ENCODE measurements at regions not wholly inside any gene's neighbourhood (a gene's known extent, or its start where the extent isn't known, plus 50 kb on each side); places are given as distances from the start of the nearest gene placed in this dataset.
A peak's percentile ranks its signal among the peaks of the same experiment; 100 is the strongest.

DNA sequence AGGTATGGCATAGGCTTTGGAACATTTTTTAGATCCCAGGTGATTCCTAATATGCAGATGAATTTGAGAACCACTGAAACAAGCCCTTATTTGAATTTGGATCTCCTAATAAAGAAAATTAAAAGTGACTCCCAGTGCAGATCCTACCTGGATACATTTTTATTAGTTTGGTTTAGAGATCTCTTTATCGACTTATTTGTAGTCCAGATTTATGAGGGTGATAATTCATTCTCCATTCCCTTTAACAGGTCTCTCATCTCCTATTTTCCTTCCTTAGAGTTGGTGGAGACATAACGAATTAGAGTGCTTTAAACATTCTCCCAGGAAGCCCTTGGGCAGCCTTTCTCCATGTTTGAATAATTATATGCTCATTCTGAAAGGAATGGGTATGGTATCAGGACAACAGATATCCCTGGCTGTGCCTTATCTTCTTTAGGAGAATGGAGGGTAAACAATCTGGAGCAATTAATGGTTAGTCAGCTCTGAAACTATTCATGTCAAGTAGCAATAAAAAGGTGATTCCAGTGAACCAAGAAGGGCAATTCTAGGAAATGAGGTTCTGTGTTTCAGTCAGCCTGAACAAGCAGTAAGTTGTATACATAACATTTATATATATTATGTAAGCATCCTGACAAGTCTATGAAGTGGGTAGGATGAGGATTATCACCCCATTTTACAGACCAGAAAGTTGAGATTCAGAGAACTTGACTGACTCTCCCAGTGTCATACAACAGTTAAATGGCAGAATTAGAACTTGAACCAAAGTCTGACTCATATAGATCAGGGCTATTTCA lies 53.9 kb upstream of the RCE1 start (continued):
- TF ChIP-seq, protein P1, sequence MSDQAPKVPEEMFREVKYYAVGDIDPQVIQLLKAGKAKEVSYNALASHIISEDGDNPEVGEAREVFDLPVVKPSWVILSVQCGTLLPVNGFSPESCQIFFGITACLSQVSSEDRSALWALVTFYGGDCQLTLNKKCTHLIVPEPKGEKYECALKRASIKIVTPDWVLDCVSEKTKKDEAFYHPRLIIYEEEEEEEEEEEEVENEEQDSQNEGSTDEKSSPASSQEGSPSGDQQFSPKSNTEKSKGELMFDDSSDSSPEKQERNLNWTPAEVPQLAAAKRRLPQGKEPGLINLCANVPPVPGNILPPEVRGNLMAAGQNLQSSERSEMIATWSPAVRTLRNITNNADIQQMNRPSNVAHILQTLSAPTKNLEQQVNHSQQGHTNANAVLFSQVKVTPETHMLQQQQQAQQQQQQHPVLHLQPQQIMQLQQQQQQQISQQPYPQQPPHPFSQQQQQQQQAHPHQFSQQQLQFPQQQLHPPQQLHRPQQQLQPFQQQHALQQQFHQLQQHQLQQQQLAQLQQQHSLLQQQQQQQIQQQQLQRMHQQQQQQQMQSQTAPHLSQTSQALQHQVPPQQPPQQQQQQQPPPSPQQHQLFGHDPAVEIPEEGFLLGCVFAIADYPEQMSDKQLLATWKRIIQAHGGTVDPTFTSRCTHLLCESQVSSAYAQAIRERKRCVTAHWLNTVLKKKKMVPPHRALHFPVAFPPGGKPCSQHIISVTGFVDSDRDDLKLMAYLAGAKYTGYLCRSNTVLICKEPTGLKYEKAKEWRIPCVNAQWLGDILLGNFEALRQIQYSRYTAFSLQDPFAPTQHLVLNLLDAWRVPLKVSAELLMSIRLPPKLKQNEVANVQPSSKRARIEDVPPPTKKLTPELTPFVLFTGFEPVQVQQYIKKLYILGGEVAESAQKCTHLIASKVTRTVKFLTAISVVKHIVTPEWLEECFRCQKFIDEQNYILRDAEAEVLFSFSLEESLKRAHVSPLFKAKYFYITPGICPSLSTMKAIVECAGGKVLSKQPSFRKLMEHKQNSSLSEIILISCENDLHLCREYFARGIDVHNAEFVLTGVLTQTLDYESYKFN (CRISPR knock-in tag; conservative IDR thresholded peaks at IDR 0.05), result 0 out of 2 replicates have a peak, but pooled peaks have one; percentile 15
- TF ChIP-seq SKI (IDR thresholded peaks at IDR 0.05; ENCODE audit: partially characterized antibody) (peak; percentile 41), ADNP (CRISPR knock-in tag; IDR thresholded peaks at IDR 0.05) (0 out of 2 replicates have a peak, but pooled peaks have one; percentile 53), ZNF3 (CRISPR knock-in tag; IDR thresholded peaks at IDR 0.05) (peak; percentile 99), KDM1A (CRISPR knock-in tag; IDR thresholded peaks at IDR 0.05) (peak; percentile 82), ZMYM3 (CRISPR knock-in tag; IDR thresholded peaks at IDR 0.05) (peak; percentile 61; the same call in 1 of the 2 replicates), SAP130 (CRISPR knock-in tag; IDR thresholded peaks at IDR 0.05; ENCODE audit: low read depth) (0 out of 2 replicates have a peak, but pooled peaks have one; percentile 18)

GRCh38 chr11:66787934-66788758 lies 55.1 kb upstream of the RCE1 start:
- Histone ChIP-seq H3K4me3 (replicated peaks in 1 of 3; ENCODE audit: insufficient read depth in 1 of 3, low read depth in 2 of 3, low read length in 3 of 3) (no peak overlapping the region), H4K20me1 (ENCODE audit: insufficient read depth, low read length) (no peaks in the 10 kb centered on the region; the same call in 1 of the 2 replicates), H3K27me3 (ENCODE audit: control insufficient read depth in 1 of 2, insufficient read depth in 2 of 2, low read length in 2 of 2) (no peaks in the 10 kb centered on the region), H3K9ac (ENCODE audit: insufficient read depth, low read depth, low read length) (no peak overlapping the region), H3K4me2 (ENCODE audit: low read depth, low read length) (no peak overlapping the region), H3K4me1 (ENCODE audit: insufficient read depth, low read length) (peaks cover 18% of the 10 kb centered on the region), H3K36me3 (replicated peaks in 1 of 2; ENCODE audit: control insufficient read depth in 1 of 2, insufficient read depth in 2 of 2, low read length in 2 of 2) (peaks cover 0 to 1% of the 10 kb centered on the region in 2 experiments; a peak in 2 of 5 replicates), H2AFZ (ENCODE audit: low read length) (no peak overlapping the region), H3K9me3 (ENCODE audit: low read length) (no peaks in the 10 kb centered on the region), H3K79me2 (ENCODE audit: insufficient read depth, low read length) (no peaks in the 10 kb centered on the region), H3K27ac (ENCODE audit: extremely low read length, insufficient read depth, low read length) (no peak overlapping the region)
- ChIA-PET POLR2A (no interaction called here), CTCF (ENCODE audit: low intra/inter-chr PET ratio, low total read pairs) (no interaction called here)
- ATAC-seq, result no peak
- intact Hi-C loops (cut with micrococcal nuclease; ENCODE audit: unreplicated experiment), result no loop called here
- in situ Hi-C loops (cut with HindIII; ENCODE audit: extremely low pct_ligation_motif_present, low pct_unique_long_range_greater_than_20kb), result no loop called here
- TF ChIP-seq MEF2D (CRISPR knock-in tag; IDR thresholded peaks at IDR 0.05), result no peak
- no peak for TF ChIP-seq ATF5 (CRISPR knock-in tag; IDR thresholded peaks at IDR 0.05; ENCODE audit: low read depth)
- TF ChIP-seq, protein P2, sequence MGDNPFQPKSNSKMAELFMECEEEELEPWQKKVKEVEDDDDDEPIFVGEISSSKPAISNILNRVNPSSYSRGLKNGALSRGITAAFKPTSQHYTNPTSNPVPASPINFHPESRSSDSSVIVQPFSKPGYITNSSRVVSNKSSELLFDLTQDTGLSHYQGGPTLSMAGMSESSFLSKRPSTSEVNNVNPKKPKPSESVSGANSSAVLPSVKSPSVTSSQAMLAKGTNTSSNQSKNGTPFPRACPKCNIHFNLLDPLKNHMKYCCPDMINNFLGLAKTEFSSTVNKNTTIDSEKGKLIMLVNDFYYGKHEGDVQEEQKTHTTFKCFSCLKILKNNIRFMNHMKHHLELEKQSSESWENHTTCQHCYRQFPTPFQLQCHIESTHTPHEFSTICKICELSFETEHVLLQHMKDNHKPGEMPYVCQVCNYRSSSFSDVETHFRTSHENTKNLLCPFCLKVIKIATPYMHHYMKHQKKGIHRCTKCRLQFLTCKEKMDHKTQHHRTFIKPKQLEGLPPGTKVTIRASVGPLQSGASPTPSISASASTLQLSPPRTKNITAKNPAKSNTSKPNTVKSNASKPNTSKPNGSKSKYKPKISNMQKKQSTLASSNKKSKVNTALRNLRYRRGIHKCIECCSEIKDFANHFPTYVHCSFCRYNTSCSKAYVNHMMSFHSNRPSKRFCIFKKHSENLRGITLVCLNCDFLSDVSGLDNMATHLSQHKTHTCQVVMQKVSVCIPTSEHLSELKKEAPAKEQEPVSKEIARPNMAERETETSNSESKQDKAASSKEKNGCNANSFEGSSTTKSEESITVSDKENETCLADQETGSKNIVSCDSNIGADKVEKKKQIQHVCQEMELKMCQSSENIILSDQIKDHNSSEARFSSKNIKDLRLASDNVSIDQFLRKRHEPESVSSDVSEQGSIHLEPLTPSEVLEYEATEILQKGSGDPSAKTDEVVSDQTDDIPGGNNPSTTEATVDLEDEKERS (CRISPR knock-in tag; IDR thresholded peaks at IDR 0.05), result no peak
- no peak for TF ChIP-seq ZSCAN25 (CRISPR knock-in tag; IDR thresholded peaks at IDR 0.05)
- no peak for TF ChIP-seq ZNF510 (CRISPR knock-in tag; IDR thresholded peaks at IDR 0.05; ENCODE audit: low read depth)
- TF ChIP-seq SUZ12 (IDR thresholded peaks at IDR 0.05; ENCODE audit: low read depth, low read length), result no peak
- no peak for TF ChIP-seq ZNF850 (CRISPR knock-in tag; conservative IDR thresholded peaks at IDR 0.05)
- no TSS peak for BruUV-seq (replicated peaks)
- WGBS (ENCODE audit: low lambda C conversion rate), result 87% methylated on average over 3 of the region's 3 CpGs
- DNase-seq (ENCODE audit: low spot score), result no peak
- no peak for FAIRE-seq

Measured in HepG2 (cell line).